Glutamatergic neuron (in vitro differentiated cells): ENCODE measurements at regions not wholly inside any gene's neighbourhood (a gene's known extent, or its start where the extent isn't known, plus 50 kb on each side); places are given as distances from the start of the nearest gene placed in this dataset.

Experiments
- DNase-seq: peaks from one replicate; pipeline ENCODE4 v3.0.0; 2022
- H3K27ac Mint-ChIP-seq: one replicate; pipeline ENCODE4 v1.8.0; 2020; ENCODE audit warnings: mild to moderate bottlenecking, mixed read lengths, inconsistent platforms; ENCODE audit not compliant: unreplicated experiment
- H3K27me3 Mint-ChIP-seq: one replicate; pipeline ENCODE4 v1.8.0; 2020; ENCODE audit warnings: mild to moderate bottlenecking, moderate library complexity, mixed read lengths, inconsistent platforms; ENCODE audit not compliant: unreplicated experiment
- H3K36me3 Mint-ChIP-seq: one replicate; pipeline ENCODE4 v1.8.0; 2020; ENCODE audit warnings: mild to moderate bottlenecking, mixed read lengths, inconsistent platforms; ENCODE audit not compliant: unreplicated experiment
- H3K4me1 Mint-ChIP-seq: one replicate; pipeline ENCODE4 v1.8.0; 2020; ENCODE audit warnings: mild to moderate bottlenecking, low read depth, mixed read lengths, inconsistent platforms; ENCODE audit not compliant: unreplicated experiment
- H3K4me3 Mint-ChIP-seq: one replicate; pipeline ENCODE4 v1.8.0; 2020; ENCODE audit warnings: mild to moderate bottlenecking, mixed read lengths, inconsistent platforms; ENCODE audit not compliant: unreplicated experiment
- H3K9me3 Mint-ChIP-seq: one replicate; pipeline ENCODE4 v1.8.0; 2020; ENCODE audit warnings: mild to moderate bottlenecking, moderate library complexity, mixed read lengths, inconsistent platforms; ENCODE audit not compliant: unreplicated experiment
- CTCF ChIP-seq: fragments of 200-600 bp; sonication (generic); IDR thresholded peaks from one replicate; pipeline ENCODE4 v1.5.0; 2021; ENCODE audit not compliant: partially characterized antibody, unreplicated experiment

GRCh38 chr3:43871627-43872245 lies 181.0 kb downstream of the ABHD5 start:
- Mint-ChIP-seq H3K36me3 (no peaks in the 10 kb centered on the region), H3K4me1 (peaks cover 3% of the 10 kb centered on the region), H3K4me3 (no peak overlapping the region), H3K27me3 (no peaks in the 10 kb centered on the region), H3K9me3 (peaks cover 2% of the 10 kb centered on the region), H3K27ac (no peak overlapping the region)
- TF ChIP-seq CTCF: no peak
- no peak for DNase-seq

GRCh38 chr3:43872301-43872700 lies 181.6 kb downstream of the ABHD5 start:
- H3K27ac Mint-ChIP-seq: no peak overlapping the region
- no peaks in the 10 kb centered on the region for H3K4me1 Mint-ChIP-seq
- no peak overlapping the region for H3K4me3 Mint-ChIP-seq
- no peaks in the 10 kb centered on the region for H3K9me3 Mint-ChIP-seq
- no peaks in the 10 kb centered on the region for H3K27me3 Mint-ChIP-seq
- no peaks in the 10 kb centered on the region for H3K36me3 Mint-ChIP-seq
- no peak for DNase-seq
- no peak for TF ChIP-seq CTCF

DNA sequence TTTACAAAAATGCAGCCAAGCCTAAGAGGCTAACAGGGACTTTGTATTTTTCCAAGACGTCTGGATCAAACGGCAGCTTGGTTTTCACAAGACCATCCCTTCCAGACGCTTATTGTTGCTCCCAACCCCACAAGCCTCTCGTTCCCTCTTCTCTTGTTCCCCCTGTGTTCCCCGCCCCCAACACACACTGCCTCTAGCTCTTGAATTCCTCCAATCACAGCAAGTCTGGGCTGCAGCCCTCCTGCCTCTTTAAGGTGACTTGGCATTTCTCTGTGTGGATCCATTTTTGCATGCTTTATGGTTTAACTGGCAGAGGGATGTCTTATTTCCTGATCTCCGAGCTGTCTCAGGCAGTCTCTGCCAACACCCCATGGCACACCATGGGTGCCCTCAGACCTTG lies 182.2 kb downstream of the ABHD5 start:
- no peak for TF ChIP-seq CTCF
- DNase-seq: no peak
- H3K27ac Mint-ChIP-seq: no peak overlapping the region
- no peaks in the 10 kb centered on the region for H3K36me3 Mint-ChIP-seq
- H3K4me3 Mint-ChIP-seq: no peak overlapping the region
- H3K4me1 Mint-ChIP-seq: no peaks in the 10 kb centered on the region
- no peaks in the 10 kb centered on the region for H3K9me3 Mint-ChIP-seq
- no peaks in the 10 kb centered on the region for H3K27me3 Mint-ChIP-seq

DNA sequence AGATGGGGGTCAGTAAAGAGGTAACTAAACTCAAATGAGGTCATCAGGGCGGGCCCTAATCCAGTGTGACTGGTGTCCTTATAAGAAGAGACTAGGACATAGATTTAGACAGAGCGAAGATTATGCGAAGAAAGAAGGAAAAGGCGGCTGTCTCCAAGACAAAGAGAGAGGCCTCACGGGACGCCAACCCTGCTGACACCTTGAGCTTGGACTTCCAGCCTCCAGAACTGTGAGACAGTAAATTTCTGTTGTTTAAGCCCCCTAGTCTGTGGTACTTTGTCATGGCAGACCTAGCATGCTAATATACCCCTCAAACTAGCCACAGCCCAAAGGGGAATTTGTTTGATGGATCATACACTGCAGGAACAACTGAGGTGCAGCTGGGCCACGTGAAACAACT lies 183.0 kb downstream of the ABHD5 start:
- Mint-ChIP-seq H3K4me1 (no peaks in the 10 kb centered on the region), H3K36me3 (no peaks in the 10 kb centered on the region), H3K27me3 (no peaks in the 10 kb centered on the region), H3K4me3 (no peak overlapping the region), H3K27ac (no peak overlapping the region), H3K9me3 (no peaks in the 10 kb centered on the region)
- no peak for TF ChIP-seq CTCF
- DNase-seq: no peak

DNA sequence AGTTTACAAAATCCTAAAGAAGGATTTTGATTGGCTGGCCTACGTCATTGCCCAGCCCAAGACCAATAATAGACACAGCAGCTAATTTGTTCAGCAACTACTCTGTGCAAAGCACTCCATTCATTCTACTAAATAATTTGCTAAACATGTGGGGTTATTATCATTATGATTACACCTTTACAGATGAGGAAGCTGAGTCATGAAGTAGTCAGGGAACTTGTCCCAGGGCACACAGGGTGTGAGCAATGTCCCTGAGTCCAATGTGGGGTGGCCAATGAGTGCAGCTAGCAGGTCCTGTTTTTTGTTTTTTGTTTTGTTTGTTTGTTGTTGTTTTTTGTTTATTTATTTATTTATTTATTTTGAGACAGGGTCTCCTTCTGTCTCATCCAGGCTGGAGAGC lies 183.6 kb downstream of the ABHD5 start:
- DNase-seq: no peak
- no peaks in the 10 kb centered on the region for H3K4me1 Mint-ChIP-seq
- H3K9me3 Mint-ChIP-seq: no peaks in the 10 kb centered on the region
- H3K36me3 Mint-ChIP-seq: no peaks in the 10 kb centered on the region
- H3K4me3 Mint-ChIP-seq: no peak overlapping the region
- no peak overlapping the region for H3K27ac Mint-ChIP-seq
- no peaks in the 10 kb centered on the region for H3K27me3 Mint-ChIP-seq
- TF ChIP-seq CTCF: no peak
